K562 (cell line): ENCODE measurements at regions not wholly inside any gene's neighbourhood (a gene's known extent, or its start where the extent isn't known, plus 50 kb on each side); places are given as distances from the start of the nearest gene placed in this dataset.

Experiments used
- ATF7 ChIP-seq: fragments of 450-650 bp; IDR thresholded peaks from 2 replicates; pipeline ENCODE4 v1.7.1; 2014; ENCODE audit warnings: mild to moderate bottlenecking, moderate library complexity
- EP300 ChIP-seq: IDR thresholded peaks from 2 replicates; pipeline ENCODE4 v1.6.1; 2012; ENCODE audit warnings: low read length, improper control_type of control experiment
- HCFC1 ChIP-seq: IDR thresholded peaks from 2 replicates; pipeline ENCODE4 v1.6.1; 2012; ENCODE audit warnings: low read depth, low read length, improper control_type of control experiment
- MTA3 ChIP-seq: fragments of 450-650 bp; formaldehyde crosslinking; IDR thresholded peaks from 2 replicates; pipeline ENCODE4 v1.6.1; 2017; ENCODE audit warnings: mild to moderate bottlenecking, borderline replicate concordance
- MYC ChIP-seq, 2 experiments: fragments of 250-450 bp in 1 of 2; sonication (Bioruptor Pico) in 1 of 2; IDR thresholded peaks; 2 replicates each; pipeline versions ENCODE4 v1.5.1 to v1.6.1; 2012 to 2021; ENCODE audit warnings: low read depth in 2 of 2, borderline replicate concordance in 1 of 2, improper control_type of control experiment in 1 of 2, low read length in 1 of 2, mild to moderate bottlenecking in 1 of 2, moderate library complexity in 1 of 2
- ZNF140 ChIP-seq: fragments of 250-450 bp; sonication (Bioruptor Pico); IDR thresholded peaks from 2 replicates; pipeline ENCODE4 v1.8.0; 2021; ENCODE audit warnings: moderate library complexity, mild to moderate bottlenecking, inconsistent platforms
- ZNF24 ChIP-seq: fragments of 450-650 bp; IDR thresholded peaks from 2 replicates; pipeline ENCODE4 v1.6.1; 2016

- no peak for TF ChIP-seq MYC (IDR thresholded peaks at IDR 0.05; ENCODE audit: low read depth, low read length)
- TF ChIP-seq MYC (CRISPR knock-in tag; IDR thresholded peaks at IDR 0.05; ENCODE audit: borderline replicate concordance, low read depth), result no peak
- TF ChIP-seq ZNF24, result no peak
- no peak for TF ChIP-seq MTA3
- no peak for TF ChIP-seq HCFC1
- TF ChIP-seq EP300, result no peak
- TF ChIP-seq ZNF140, result no peak
- TF ChIP-seq ATF7, result no peak
These were observed 90.5 kb upstream of the CD99 start for GRCh38 chrX:2600564-2600963.
